HTR-8/SVneo (cell line): ENCODE measurements at regions not wholly inside any gene's neighbourhood (a gene's known extent, or its start where the extent isn't known, plus 50 kb on each side); places are given as distances from the start of the nearest gene placed in this dataset.
"Not testable (repeated sequence)": the region's sequence is repeated elsewhere in the genome, so short reads cannot be mapped to it uniquely, and the experiment has no call there.

ENCODE experiments used
- DNase-seq: peaks from one replicate; pipeline ENCODE4 v3.0.0; 2011; ENCODE audit warnings: low spot score, mixed read lengths; ENCODE audit not compliant: insufficient read length
- FAIRE-seq: peaks from 2 replicates; lab custom pipeline; 2011; peaks lifted over from hg19 to GRCh38; lab: Jason Lieb, UNC

- FAIRE-seq (no peak), DNase-seq (no peak)
Observed at GRCh38 chr3:16704941-16705340, 99.7 kb upstream of the DAZL start.

GRCh38 chr3:16707260-16707659, 102.0 kb upstream of the DAZL start:
- no peak for DNase-seq
- no peak for FAIRE-seq

- DNase-seq: no peak
- no peak for FAIRE-seq
Observed at GRCh38 chr3:16708285-16708684, 103.1 kb upstream of the DAZL start.

- not testable (repeated sequence) for FAIRE-seq, DNase-seq
Observed at GRCh38 chr3:16711691-16712090, 106.5 kb upstream of the DAZL start.

- no peak for DNase-seq
- no peak for FAIRE-seq
Observed at GRCh38 chr3:16715281-16715680, 110.1 kb upstream of the DAZL start.

GRCh38 chr3:16719426-16719825, 114.2 kb upstream of the DAZL start:
- FAIRE-seq (no peak), DNase-seq (no peak)

GRCh38 chr3:16720367-16720940, 115.2 kb upstream of the DAZL start:
- DNase-seq (no peak), FAIRE-seq (no peak)

GRCh38 chr3:16721494-16721893, 116.3 kb upstream of the DAZL start:
- FAIRE-seq (no peak), DNase-seq (no peak)

- DNase-seq: no peak
- no peak for FAIRE-seq
Observed at GRCh38 chr3:16723978-16724377, 118.8 kb upstream of the DAZL start.

- FAIRE-seq: no peak
- DNase-seq: no peak
Observed at GRCh38 chr3:16724487-16724886, 119.3 kb upstream of the DAZL start.

GRCh38 chr3:16725972-16726371, 120.7 kb upstream of the DAZL start:
- FAIRE-seq (no peak), DNase-seq (no peak)

GRCh38 chr3:16728770-16729745, 123.8 kb upstream of the DAZL start:
- DNase-seq (peak; percentile 9), FAIRE-seq (no peak)

- DNase-seq: no peak
- no peak for FAIRE-seq
Observed at GRCh38 chr3:16738451-16738850, 133.2 kb upstream of the DAZL start.

GRCh38 chr3:16739541-16740105, 134.4 kb upstream of the DAZL start:
- FAIRE-seq (no peak), DNase-seq (no peak)

GRCh38 chr3:16740515-16740914, 135.3 kb upstream of the DAZL start:
- DNase-seq: no peak
- FAIRE-seq: no peak

GRCh38 chr3:16741103-16741758, 136.0 kb upstream of the DAZL start:
- no peak for FAIRE-seq
- DNase-seq: peak; percentile 32

- FAIRE-seq: no peak
- no peak for DNase-seq
Observed at GRCh38 chr3:16741890-16742289, 136.7 kb upstream of the DAZL start.

- DNase-seq: no peak
- no peak for FAIRE-seq
Observed at GRCh38 chr3:16743276-16743675, 138.1 kb upstream of the DAZL start.

GRCh38 chr3:16759227-16759903, 125.4 kb upstream of the PLCL2 start:
- DNase-seq: no peak
- no peak for FAIRE-seq

GRCh38 chr3:16761571-16761970, 123.2 kb upstream of the PLCL2 start:
- no peak for FAIRE-seq
- DNase-seq: no peak
